Spinal cord (tissue), 9 donors: ENCODE measurements at regions not wholly inside any gene's neighbourhood (a gene's known extent, or its start where the extent isn't known, plus 50 kb on each side); places are given as distances from the start of the nearest gene placed in this dataset.
"Not testable (repeated sequence)": the region's sequence is repeated elsewhere in the genome, so short reads cannot be mapped to it uniquely, and the experiment has no call there.

Experiments used
- DNase-seq, 6 donors: peaks; one replicate each; pipeline versions ENCODE4 v3.0.0 to v3.0.0-alpha.2; 2013 to 2015; ENCODE audit warnings: low spot score in 6 of 6, low read depth in 4 of 6
- H3K27ac ChIP-seq: one replicate; pipeline ENCODE4 v1.5.1; 2013; ENCODE audit warnings: low read depth, low read length, control low read depth
- H3K27me3 ChIP-seq: one replicate; pipeline ENCODE4 v1.6.1; 2013; ENCODE audit warnings: low read length; ENCODE audit not compliant: control insufficient read depth, insufficient read depth
- H3K36me3 ChIP-seq: one replicate; pipeline ENCODE4 v1.6.1; 2013; ENCODE audit warnings: low read length; ENCODE audit not compliant: control insufficient read depth, insufficient read depth
- H3K4me1 ChIP-seq: one replicate; pipeline ENCODE4 v1.6.1; 2013; ENCODE audit warnings: low read length; ENCODE audit not compliant: control insufficient read depth, insufficient read depth
- H3K4me3 ChIP-seq: one replicate; pipeline ENCODE4 v1.5.1; 2013; ENCODE audit warnings: low read depth, low read length, control low read depth
- H3K9me3 ChIP-seq: one replicate; pipeline ENCODE4 v1.6.1; 2013; ENCODE audit warnings: low read length; ENCODE audit not compliant: control insufficient read depth, insufficient read depth
- WGBS: methylation state at CpG from one replicate; pipeline ENCODE4 v1.1.5; 2013; ENCODE audit warnings: missing lambda C conversion rate; ENCODE audit not compliant: insufficient coverage; 5-methylcytosine and 5-hydroxymethylcytosine counted together
- donor health status: healthy.

- H3K36me3 ChIP-seq, H3K4me3 ChIP-seq, H3K27ac ChIP-seq, DNase-seq, H3K4me1 ChIP-seq, H3K27me3 ChIP-seq, H3K9me3 ChIP-seq: not testable (repeated sequence)
- WGBS: no CpG with 5 or more reads among the region's 1 CpG
These were observed 68.8 kb upstream of the MPP7 start for GRCh38 chr10:28371638-28372037.

GRCh38 chr10:28374036-28374435 is 71.2 kb upstream of the MPP7 start:
- WGBS: no CpG with 5 or more reads among the region's 2 CpGs
- Histone ChIP-seq H3K9me3 (no peaks in the 10 kb centered on the region), H3K4me1 (no peaks in the 10 kb centered on the region), H3K27me3 (no peaks in the 10 kb centered on the region), H3K36me3 (no peaks in the 10 kb centered on the region), H3K4me3 (no peak overlapping the region), H3K27ac (no peak overlapping the region)
- DNase-seq: no peak

GRCh38 chr10:28375399-28376354 is 72.8 kb upstream of the MPP7 start:
- DNase-seq: no peak
- H3K9me3 ChIP-seq: no peaks in the 10 kb centered on the region
- H3K27me3 ChIP-seq: no peaks in the 10 kb centered on the region
- WGBS: 87% methylated on average over 4 of the region's 10 CpGs
- no peaks in the 10 kb centered on the region for H3K4me1 ChIP-seq
- no peak overlapping the region for H3K4me3 ChIP-seq
- no peak overlapping the region for H3K27ac ChIP-seq
- no peaks in the 10 kb centered on the region for H3K36me3 ChIP-seq

- WGBS: 80% methylated on average over 8 of the region's 8 CpGs
- DNase-seq: no peak
- H3K36me3 ChIP-seq: no peaks in the 10 kb centered on the region
- H3K4me3 ChIP-seq: no peak overlapping the region
- no peak overlapping the region for H3K27ac ChIP-seq
- H3K9me3 ChIP-seq: no peaks in the 10 kb centered on the region
- H3K27me3 ChIP-seq: no peaks in the 10 kb centered on the region
- no peaks in the 10 kb centered on the region for H3K4me1 ChIP-seq
These were observed 76.2 kb upstream of the MPP7 start for GRCh38 chr10:28378986-28379585.

GRCh38 chr10:28381466-28381865 is 78.6 kb upstream of the MPP7 start:
- no peak overlapping the region for H3K27ac ChIP-seq

GRCh38 chr10:28381903-28382347 is 79.1 kb upstream of the MPP7 start:
- H3K4me3 ChIP-seq: no peak overlapping the region
- 64% methylated on average over 6 of the region's 12 CpGs for WGBS
- no peak overlapping the region for H3K27ac ChIP-seq
- H3K4me1 ChIP-seq: no peaks in the 10 kb centered on the region
- H3K9me3 ChIP-seq: no peaks in the 10 kb centered on the region
- H3K27me3 ChIP-seq: no peaks in the 10 kb centered on the region
- peak; percentile 70 to 95 (median 80) for DNase-seq
- H3K36me3 ChIP-seq: no peaks in the 10 kb centered on the region

More at GRCh38 chr10:28381466-28381865, 78.6 kb upstream of the MPP7 start:
- no peak for DNase-seq
- H3K4me1 ChIP-seq: no peaks in the 10 kb centered on the region
- no peaks in the 10 kb centered on the region for H3K36me3 ChIP-seq
- H3K4me3 ChIP-seq: no peak overlapping the region
- no peaks in the 10 kb centered on the region for H3K9me3 ChIP-seq
- H3K27me3 ChIP-seq: no peaks in the 10 kb centered on the region

GRCh38 chr10:28382525-28383269 is 79.8 kb upstream of the MPP7 start:
- no peaks in the 10 kb centered on the region for H3K9me3 ChIP-seq
- peak in 1 of 6 donors; percentile 24 for DNase-seq
- H3K27ac ChIP-seq: no peak overlapping the region
- WGBS: 89% methylated on average over 8 of the region's 13 CpGs
- H3K36me3 ChIP-seq: no peaks in the 10 kb centered on the region
- no peaks in the 10 kb centered on the region for H3K27me3 ChIP-seq
- no peak overlapping the region for H3K4me3 ChIP-seq
- H3K4me1 ChIP-seq: no peaks in the 10 kb centered on the region

GRCh38 chr10:28384557-28384956 is 81.7 kb upstream of the MPP7 start:
- 91% methylated on average over 2 of the region's 2 CpGs for WGBS

GRCh38 chr10:28385748-28386502 is 83.1 kb upstream of the MPP7 start:
- 98% methylated on average over 4 of the region's 6 CpGs for WGBS
- Histone ChIP-seq H3K9me3 (no peaks in the 10 kb centered on the region), H3K27me3 (no peaks in the 10 kb centered on the region), H3K4me1 (no peaks in the 10 kb centered on the region), H3K27ac (no peak overlapping the region), H3K36me3 (no peaks in the 10 kb centered on the region), H3K4me3 (no peak overlapping the region)
- DNase-seq: no peak

More at GRCh38 chr10:28384557-28384956, 81.7 kb upstream of the MPP7 start:
- no peak overlapping the region for H3K4me3 ChIP-seq
- no peak for DNase-seq
- no peaks in the 10 kb centered on the region for H3K9me3 ChIP-seq
- no peaks in the 10 kb centered on the region for H3K27me3 ChIP-seq
- no peaks in the 10 kb centered on the region for H3K36me3 ChIP-seq
- H3K27ac ChIP-seq: no peak overlapping the region
- H3K4me1 ChIP-seq: no peaks in the 10 kb centered on the region
